Vagina (tissue), 2 donors: ENCODE measurements at regions not wholly inside any gene's neighbourhood (a gene's known extent, or its start where the extent isn't known, plus 50 kb on each side); places are given as distances from the start of the nearest gene placed in this dataset.

Experiments
- DNase-seq, 2 donors: peaks; one replicate each; pipeline ENCODE4 v3.0.0-alpha.2; 2017; ENCODE audit errors: extremely low spot score in 2 of 2
- H3K27ac ChIP-seq: fragments of 200-600 bp; sonication (generic); one replicate; pipeline ENCODE4 v1.5.1; 2019
- H3K27me3 ChIP-seq: fragments of 200-600 bp; sonication (generic); one replicate; pipeline ENCODE4 v1.5.1; 2019
- H3K36me3 ChIP-seq, 2 donors: fragments of 200-600 bp; sonication (generic); one replicate each; pipeline ENCODE4 v1.5.1; 2017 to 2019
- H3K4me1 ChIP-seq: fragments of 200-600 bp; sonication (generic); one replicate; pipeline ENCODE4 v1.5.1; 2019
- H3K4me3 ChIP-seq, 2 donors: fragments of 200-600 bp; sonication (generic); 1 replicate in 1 of 2; 2 replicates in 1 of 2; pipeline ENCODE4 v1.5.1; 2016 to 2019
- H3K9me3 ChIP-seq: fragments of 200-600 bp; sonication (generic); one replicate; pipeline ENCODE4 v1.5.1; 2019
- CTCF ChIP-seq, 3 experiments: fragments of 450-650 bp in 2 of 3; fragments of 200-600 bp in 1 of 3; sonication (generic) in 1 of 3; IDR thresholded peaks; one replicate each; pipeline ENCODE4 v1.5.1; 2017 to 2019; ENCODE audit warnings: antibody characterized with exemption in 3 of 3, mild to moderate bottlenecking in 2 of 3, moderate library complexity in 2 of 3
- POLR2A ChIP-seq, 2 donors: fragments of 450-650 bp; IDR thresholded peaks; one replicate each; pipeline ENCODE4 v1.6.1; 2017; ENCODE audit warnings: antibody characterized with exemption in 2 of 2, mild to moderate bottlenecking in 2 of 2, moderate library complexity in 2 of 2
- POLR2AphosphoS5 ChIP-seq, 2 donors: sonication (generic); formaldehyde crosslinking; IDR thresholded peaks; one replicate each; pipeline ENCODE4 v1.9.0; 2017; ENCODE audit warnings: antibody characterized with exemption in 2 of 2, mild to moderate bottlenecking in 2 of 2, low read depth in 1 of 2; ENCODE audit not compliant: insufficient read depth in 1 of 2
- intact Hi-C: fragments of 100-400 bp; cut with DNase I; formaldehyde crosslinking; loops from one replicate; pipeline ENCODE4 v1.15.1; 2023

GRCh38 chr17:54153423-54153822 lies 330.7 kb downstream of the KIF2B start:
- Histone ChIP-seq H3K9me3 (no peaks in the 10 kb centered on the region), H3K4me1 (no peaks in the 10 kb centered on the region), H3K36me3 (no peaks in the 10 kb centered on the region), H3K27me3 (no peaks in the 10 kb centered on the region), H3K4me3 (no peak overlapping the region), H3K27ac (no peak overlapping the region)
- no peak for DNase-seq
- TF ChIP-seq POLR2AphosphoS5 (IDR thresholded peaks at IDR 0.05; ENCODE audit: insufficient read depth in 1 of 2, low read depth in 1 of 2) = no peak
- TF ChIP-seq POLR2A (IDR thresholded peaks at IDR 0.05) = no peak
- no peak for TF ChIP-seq CTCF (IDR thresholded peaks at IDR 0.05)
- intact Hi-C loops = no loop called here

GRCh38 chr17:54157542-54157941 lies 334.8 kb downstream of the KIF2B start:
- Histone ChIP-seq H3K4me1 (no peaks in the 10 kb centered on the region), H3K36me3 (no peaks in the 10 kb centered on the region)
- intact Hi-C loops = no loop called here

GRCh38 chr17:54172096-54172984 lies 349.6 kb downstream of the KIF2B start:
- Histone ChIP-seq H3K27ac (no peak overlapping the region), H3K4me1 (no peaks in the 10 kb centered on the region), H3K36me3 (no peaks in the 10 kb centered on the region), H3K4me3 (no peak overlapping the region), H3K9me3 (no peaks in the 10 kb centered on the region), H3K27me3 (no peaks in the 10 kb centered on the region)
- intact Hi-C loops = no loop called here
- TF ChIP-seq CTCF (IDR thresholded peaks at IDR 0.05) (no peak), POLR2AphosphoS5 (IDR thresholded peaks at IDR 0.05; ENCODE audit: insufficient read depth in 1 of 2, low read depth in 1 of 2) (no peak), POLR2A (IDR thresholded peaks at IDR 0.05) (no peak)
- no peak for DNase-seq

More at GRCh38 chr17:54157542-54157941, 334.8 kb downstream of the KIF2B start:
- Histone ChIP-seq H3K27ac (no peak overlapping the region), H3K27me3 (no peaks in the 10 kb centered on the region), H3K9me3 (no peaks in the 10 kb centered on the region), H3K4me3 (no peak overlapping the region)
- no peak for DNase-seq
- no peak for TF ChIP-seq CTCF (IDR thresholded peaks at IDR 0.05)
- no peak for TF ChIP-seq POLR2A (IDR thresholded peaks at IDR 0.05)
- no peak for TF ChIP-seq POLR2AphosphoS5 (IDR thresholded peaks at IDR 0.05; ENCODE audit: insufficient read depth in 1 of 2, low read depth in 1 of 2)

GRCh38 chr17:54172985-54173316 lies 350.2 kb downstream of the KIF2B start:
- TF ChIP-seq CTCF (IDR thresholded peaks at IDR 0.05) = no peak
- TF ChIP-seq POLR2A (IDR thresholded peaks at IDR 0.05) = no peak
- no peak for TF ChIP-seq POLR2AphosphoS5 (IDR thresholded peaks at IDR 0.05; ENCODE audit: insufficient read depth in 1 of 2, low read depth in 1 of 2)
- Histone ChIP-seq H3K27ac (no peak overlapping the region), H3K36me3 (no peaks in the 10 kb centered on the region), H3K4me3 (no peak overlapping the region), H3K27me3 (no peaks in the 10 kb centered on the region), H3K9me3 (no peaks in the 10 kb centered on the region), H3K4me1 (no peaks in the 10 kb centered on the region)
- DNase-seq = no peak
- intact Hi-C loops = no loop called here

GRCh38 chr17:54177606-54178308 lies 355.0 kb downstream of the KIF2B start:
- Histone ChIP-seq H3K36me3 (no peaks in the 10 kb centered on the region), H3K27ac (no peak overlapping the region), H3K4me1 (no peaks in the 10 kb centered on the region), H3K27me3 (no peaks in the 10 kb centered on the region), H3K4me3 (no peak overlapping the region), H3K9me3 (no peaks in the 10 kb centered on the region)
- TF ChIP-seq CTCF (IDR thresholded peaks at IDR 0.05) = no peak
- no peak for TF ChIP-seq POLR2AphosphoS5 (IDR thresholded peaks at IDR 0.05; ENCODE audit: insufficient read depth in 1 of 2, low read depth in 1 of 2)
- TF ChIP-seq POLR2A (IDR thresholded peaks at IDR 0.05) = no peak
- intact Hi-C loops = no loop called here
- DNase-seq = no peak
